Mesodermal cell (in vitro differentiated cells): ENCODE measurements at regions not wholly inside any gene's neighbourhood (a gene's known extent, or its start where the extent isn't known, plus 50 kb on each side); places are given as distances from the start of the nearest gene placed in this dataset.
"Not testable (repeated sequence)": the region's sequence is repeated elsewhere in the genome, so short reads cannot be mapped to it uniquely, and the experiment has no call there.

Experiments
- H3K27ac ChIP-seq: 2 replicates; pipeline ENCODE4 v1.7.0; 2013; ENCODE audit warnings: mild to moderate bottlenecking, low read depth, low read length, moderate library complexity; ENCODE audit not compliant: severe bottlenecking
- H3K36me3 ChIP-seq: 2 replicates; pipeline ENCODE4 v1.7.1; 2013; ENCODE audit warnings: mild to moderate bottlenecking, low read length, moderate library complexity; ENCODE audit not compliant: control insufficient read depth, insufficient read depth
- H3K4me1 ChIP-seq: one replicate; pipeline ENCODE4 v1.7.1; 2013; ENCODE audit warnings: mild to moderate bottlenecking, low read length; ENCODE audit not compliant: insufficient read depth, control insufficient read depth, poor library complexity, severe bottlenecking
- H3K4me3 ChIP-seq: 2 replicates; pipeline ENCODE4 v1.7.0; 2013; ENCODE audit warnings: low read length, control low read depth, mild to moderate bottlenecking; ENCODE audit not compliant: insufficient read depth, poor library complexity, severe bottlenecking; ENCODE audit errors: extremely low read depth
- H3K9me3 ChIP-seq: 2 replicates; pipeline ENCODE4 v1.7.1; 2013; ENCODE audit warnings: mild to moderate bottlenecking, low read length, moderate library complexity; ENCODE audit not compliant: control insufficient read depth
- WGBS, 2 experiments: methylation state at CpG; one replicate each; pipeline ENCODE4 v1.1.5; 2013; ENCODE audit warnings: missing lambda C conversion rate in 2 of 2; ENCODE audit not compliant: insufficient coverage in 2 of 2; 5-methylcytosine and 5-hydroxymethylcytosine counted together

DNA sequence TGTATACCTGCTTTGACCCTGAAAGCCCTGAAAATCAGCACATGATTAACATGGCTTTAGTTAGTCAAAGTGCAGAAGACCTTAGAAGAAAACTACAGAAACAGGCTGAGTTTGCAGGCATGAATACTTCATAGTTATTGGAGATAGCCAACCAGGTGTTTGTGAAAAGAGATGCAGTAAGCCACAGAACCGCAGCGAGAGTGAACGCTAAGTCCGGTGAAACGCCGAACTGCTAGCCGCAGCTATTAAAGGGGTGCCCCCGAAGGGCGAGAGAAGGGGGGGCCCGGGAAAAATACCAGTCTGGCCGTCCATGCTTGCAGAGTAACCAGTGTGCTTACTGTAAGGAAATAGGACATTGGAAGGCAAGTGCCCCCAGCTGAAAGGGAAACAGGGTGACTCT lies 784.0 kb upstream of the TMEM132C start:
- H3K27ac ChIP-seq = no peak overlapping the region
- WGBS, 2 experiments = 84 to 93% methylated on average over 10 to 11 of the region's 11 CpGs
- H3K9me3 ChIP-seq = no peaks in the 10 kb centered on the region
- no peak overlapping the region for H3K4me3 ChIP-seq
- no peaks in the 10 kb centered on the region for H3K36me3 ChIP-seq
- no peaks in the 10 kb centered on the region for H3K4me1 ChIP-seq

DNA sequence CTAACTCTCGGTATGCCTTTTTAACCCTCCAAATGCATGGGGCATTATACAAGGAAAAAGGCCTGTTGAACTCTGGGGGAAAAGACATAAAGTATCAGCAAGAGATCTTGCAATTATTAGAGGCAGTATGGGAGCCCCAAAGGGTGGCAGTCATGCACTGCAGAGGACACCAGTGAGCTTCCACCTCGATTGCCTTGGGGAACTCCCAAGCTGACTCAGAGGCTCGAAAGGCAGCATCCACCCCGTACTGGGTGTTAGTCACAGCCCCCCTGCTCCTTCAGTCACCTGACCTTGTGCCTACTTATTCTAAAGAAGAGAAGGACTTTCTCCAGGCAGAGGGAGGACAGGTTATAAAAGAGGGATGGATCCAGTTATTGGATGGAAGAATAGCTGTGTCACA lies 781.4 kb upstream of the TMEM132C start:
- no peaks in the 10 kb centered on the region for H3K4me1 ChIP-seq
- no peak overlapping the region for H3K4me3 ChIP-seq
- no peaks in the 10 kb centered on the region for H3K9me3 ChIP-seq
- WGBS, 2 experiments = 36 to 76% methylated on average over 2 to 3 of the region's 4 CpGs
- no peaks in the 10 kb centered on the region for H3K36me3 ChIP-seq
- no peak overlapping the region for H3K27ac ChIP-seq

DNA sequence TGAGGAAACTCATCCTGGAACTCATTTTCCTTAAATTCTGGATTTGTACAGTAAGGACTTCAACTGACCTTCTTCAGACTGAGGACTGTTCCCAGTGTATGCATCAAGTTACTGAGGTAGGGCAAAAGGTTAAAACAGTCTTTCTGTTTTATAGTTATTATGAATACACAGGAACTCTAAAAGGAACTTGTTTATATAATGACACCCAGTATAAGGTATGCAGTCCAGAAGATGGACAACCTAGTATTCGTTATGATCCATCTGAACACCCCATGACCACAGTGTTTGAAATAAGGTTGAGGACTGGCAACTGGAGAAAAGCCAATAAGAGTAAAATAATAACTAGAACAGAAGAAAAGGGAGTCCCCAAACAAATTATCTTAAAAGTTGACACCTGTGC lies 779.9 kb upstream of the TMEM132C start:
- Histone ChIP-seq H3K4me1 (peaks cover 3% of the 10 kb centered on the region), H3K4me3 (no peak overlapping the region), H3K36me3 (no peaks in the 10 kb centered on the region), H3K27ac (no peak overlapping the region), H3K9me3 (no peaks in the 10 kb centered on the region)
- 80% methylated on average over 1 of the region's 1 CpG; no CpG with 5 or more reads in 1 of the 2 experiments for WGBS, 2 experiments

DNA sequence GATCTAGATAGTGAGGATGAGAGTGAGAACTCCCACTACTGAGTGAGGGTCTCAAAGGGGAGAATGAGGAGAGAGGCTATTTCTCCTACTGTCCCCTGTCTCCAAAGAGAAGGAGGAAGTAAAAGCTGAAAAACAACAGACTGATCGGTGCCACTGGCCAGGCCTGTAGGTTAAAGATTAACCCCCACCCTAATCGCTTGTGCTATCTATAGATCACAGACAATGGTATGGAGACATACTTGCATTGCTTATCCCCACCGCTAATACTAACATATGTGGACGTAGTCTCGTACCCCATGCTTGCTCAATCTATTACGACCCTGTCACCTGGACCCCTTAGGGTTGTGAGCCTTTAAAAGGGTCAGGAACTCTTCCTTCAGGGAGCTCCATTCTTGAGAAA lies 777.9 kb upstream of the TMEM132C start:
- WGBS, 2 experiments = 89 to 100% methylated on average over 2 to 5 of the region's 6 CpGs
- no peak overlapping the region for H3K27ac ChIP-seq

DNA sequence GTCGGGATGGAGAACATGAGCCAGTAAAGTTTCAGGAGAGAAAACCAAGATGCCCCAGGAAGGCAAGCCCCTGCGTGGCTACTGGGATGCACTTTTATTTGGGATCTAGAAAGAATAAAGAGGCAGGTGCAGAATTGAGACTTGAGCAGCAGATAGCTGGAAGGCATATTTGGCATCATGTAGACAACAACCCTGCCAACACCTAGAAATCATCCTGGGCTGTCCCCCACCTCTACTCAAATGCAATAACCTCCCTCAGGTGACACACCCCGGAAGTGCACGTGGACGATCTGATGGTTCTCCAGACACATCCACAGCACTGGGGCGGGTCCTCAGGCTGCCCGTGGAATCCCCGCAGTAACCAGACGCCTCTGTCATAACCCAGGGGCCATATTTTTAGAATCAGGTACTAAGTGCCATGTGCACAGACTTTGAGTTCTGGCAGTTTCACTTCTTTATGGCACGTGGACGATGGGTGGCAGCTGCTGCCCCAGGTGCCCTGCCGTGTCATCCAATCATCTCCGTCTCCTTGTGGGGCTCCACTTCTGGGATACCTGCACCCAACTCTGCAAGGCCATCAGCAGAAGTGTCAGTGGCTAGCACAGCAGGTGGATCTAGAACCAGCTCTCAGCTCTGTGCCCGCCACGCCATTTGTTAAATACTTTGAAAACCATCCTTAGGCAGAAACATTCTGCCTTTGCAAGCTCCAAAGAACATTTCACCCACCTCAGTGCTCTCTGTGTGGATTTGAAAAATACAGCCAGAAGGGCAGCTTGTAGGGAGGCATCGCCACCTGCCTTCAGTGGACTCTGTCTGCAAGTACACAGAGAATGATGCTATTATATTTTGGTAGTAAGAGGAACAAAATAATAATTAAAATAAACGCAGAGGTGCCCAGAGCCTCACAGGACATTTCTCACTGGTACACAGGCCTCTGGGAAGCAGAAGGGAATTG lies 771.7 kb upstream of the TMEM132C start:
- no peak overlapping the region for H3K27ac ChIP-seq
- peaks cover 3% of the 10 kb centered on the region for H3K4me1 ChIP-seq
- no peak overlapping the region for H3K4me3 ChIP-seq
- no peaks in the 10 kb centered on the region for H3K9me3 ChIP-seq
- H3K36me3 ChIP-seq = no peaks in the 10 kb centered on the region
- WGBS, 2 experiments = 89 to 91% methylated on average over 16 to 17 of the region's 17 CpGs

More for the DNA sequence above, 777.9 kb upstream of the TMEM132C start:
- H3K9me3 ChIP-seq = no peaks in the 10 kb centered on the region
- H3K4me3 ChIP-seq = no peak overlapping the region
- no peaks in the 10 kb centered on the region for H3K36me3 ChIP-seq
- peaks cover 3% of the 10 kb centered on the region for H3K4me1 ChIP-seq

DNA sequence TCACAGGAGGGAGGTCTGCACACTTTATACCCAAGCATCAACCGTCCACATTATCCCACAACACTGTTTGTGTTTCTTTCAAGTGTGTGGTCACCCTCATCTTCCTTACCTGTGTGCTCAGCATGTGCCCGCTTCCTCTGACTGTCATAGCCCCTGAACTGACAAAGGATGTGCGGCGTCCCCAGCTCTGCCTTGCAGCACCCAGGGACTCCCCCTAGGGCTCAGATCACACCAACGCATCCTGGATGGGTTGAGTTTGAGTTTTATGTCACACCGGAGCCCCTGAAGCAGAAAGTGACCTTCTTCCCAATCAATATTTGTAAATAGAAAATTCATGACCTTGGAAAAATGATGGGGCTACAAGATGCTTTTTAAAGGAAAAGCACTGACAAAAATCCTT lies 770.7 kb upstream of the TMEM132C start:
- Histone ChIP-seq H3K4me1 (peaks cover under 1% of the 10 kb centered on the region), H3K36me3 (no peaks in the 10 kb centered on the region), H3K27ac (no peak overlapping the region), H3K9me3 (no peaks in the 10 kb centered on the region), H3K4me3 (no peak overlapping the region)
- WGBS, 2 experiments = 83% methylated on average over 1 of the region's 6 CpGs

DNA sequence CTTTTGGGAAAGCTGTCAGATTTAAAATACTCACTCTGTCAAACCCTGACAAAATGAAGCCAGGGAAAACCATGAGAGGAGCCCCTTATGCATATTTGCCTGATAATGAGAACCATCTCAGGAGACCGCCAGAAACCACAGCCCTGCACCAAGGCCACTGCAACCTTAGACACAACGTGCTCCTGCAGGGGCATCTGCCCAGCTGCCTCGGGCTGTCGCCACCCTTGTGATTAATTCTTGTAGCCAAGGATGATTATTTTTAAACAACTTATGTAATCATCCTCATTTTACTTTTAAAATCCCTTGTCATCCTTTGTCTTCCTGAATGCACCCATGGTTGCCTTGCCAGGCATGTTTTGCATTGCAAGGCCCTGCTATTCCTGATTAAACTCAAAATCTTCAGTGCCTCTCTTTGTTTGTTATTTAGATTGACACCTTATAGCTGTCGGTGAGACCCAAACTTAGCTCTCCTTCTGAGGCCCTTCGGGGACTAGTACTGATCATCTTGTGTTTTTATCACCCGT lies 766.4 kb upstream of the TMEM132C start:
- Histone ChIP-seq H3K4me3 (no peak overlapping the region), H3K27ac (no peak overlapping the region), H3K4me1 (no peaks in the 10 kb centered on the region), H3K36me3 (no peaks in the 10 kb centered on the region), H3K9me3 (no peaks in the 10 kb centered on the region)
- WGBS, 2 experiments = 81 to 88% methylated on average over 2 to 4 of the region's 7 CpGs

DNA sequence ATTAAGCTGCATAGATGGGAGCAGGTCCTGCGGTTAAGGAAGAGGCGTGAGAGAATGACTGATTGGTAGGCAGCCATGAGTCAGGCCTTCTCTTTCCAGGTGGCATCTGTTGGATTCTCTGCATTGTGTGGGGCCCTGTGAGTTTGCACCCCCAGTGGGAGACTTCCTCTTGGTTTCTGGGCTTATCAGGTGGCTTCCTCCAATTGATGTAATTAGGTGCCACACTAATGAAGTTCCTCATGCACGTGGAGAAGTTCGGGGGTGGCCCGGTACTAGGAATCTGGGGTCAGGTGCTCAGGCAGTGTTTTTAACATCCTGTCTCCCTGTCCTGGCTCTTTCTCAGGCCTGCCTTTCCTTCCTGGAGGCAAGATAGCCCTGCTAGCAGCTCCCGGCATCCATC lies 765.1 kb upstream of the TMEM132C start:
- no peaks in the 10 kb centered on the region for H3K36me3 ChIP-seq
- H3K4me1 ChIP-seq = no peaks in the 10 kb centered on the region
- no peaks in the 10 kb centered on the region for H3K9me3 ChIP-seq
- H3K27ac ChIP-seq = no peak overlapping the region
- 82 to 88% methylated on average over 6 of the region's 6 CpGs for WGBS, 2 experiments
- no peak overlapping the region for H3K4me3 ChIP-seq

DNA sequence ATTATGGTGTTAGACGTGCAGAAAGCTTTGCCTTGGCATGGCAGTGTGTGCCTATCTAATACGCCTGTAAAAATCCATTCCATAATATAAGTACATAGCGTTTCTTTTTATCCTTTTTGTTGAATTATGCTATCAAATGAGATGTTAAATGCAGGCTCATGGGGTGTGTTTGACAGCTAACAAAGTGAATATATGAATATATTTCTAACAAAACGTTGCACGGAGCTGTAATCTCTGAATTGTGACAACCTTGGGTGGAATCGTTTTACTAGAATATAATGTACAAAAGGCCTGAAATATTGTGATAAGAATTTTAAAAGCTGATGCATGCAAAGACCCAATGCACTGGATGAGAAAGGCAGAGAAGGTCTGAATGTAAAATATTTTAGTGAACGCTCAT lies 763.7 kb upstream of the TMEM132C start:
- Histone ChIP-seq H3K36me3 (no peaks in the 10 kb centered on the region), H3K4me3 (no peak overlapping the region), H3K9me3 (no peaks in the 10 kb centered on the region), H3K27ac (no peak overlapping the region), H3K4me1 (no peaks in the 10 kb centered on the region)
- 90 to 92% methylated on average over 3 to 5 of the region's 7 CpGs for WGBS, 2 experiments

DNA sequence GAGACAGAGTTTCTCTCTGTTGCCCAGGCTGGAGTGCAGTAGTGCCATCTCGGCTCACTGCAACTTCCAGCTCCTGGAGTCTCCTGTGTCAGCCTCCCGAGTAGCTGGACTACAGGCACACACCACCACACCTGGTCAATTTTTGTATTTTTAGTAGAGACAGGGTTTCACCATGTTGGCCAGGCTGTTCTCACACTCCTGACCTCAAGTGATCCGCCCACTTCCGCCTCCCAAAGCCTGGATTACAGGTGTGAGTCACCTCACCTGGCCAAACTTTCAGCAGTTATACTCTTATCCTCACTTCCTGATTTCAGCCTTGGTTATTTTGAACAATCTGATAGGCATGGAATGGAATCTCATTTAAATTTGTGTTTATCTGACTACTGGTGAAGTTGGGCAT lies 763.0 kb upstream of the TMEM132C start:
- not testable (repeated sequence) for H3K4me3 ChIP-seq, H3K27ac ChIP-seq, H3K4me1 ChIP-seq, H3K36me3 ChIP-seq, H3K9me3 ChIP-seq
- 100% methylated on average over 1 to 2 of the region's 4 CpGs for WGBS, 2 experiments

DNA sequence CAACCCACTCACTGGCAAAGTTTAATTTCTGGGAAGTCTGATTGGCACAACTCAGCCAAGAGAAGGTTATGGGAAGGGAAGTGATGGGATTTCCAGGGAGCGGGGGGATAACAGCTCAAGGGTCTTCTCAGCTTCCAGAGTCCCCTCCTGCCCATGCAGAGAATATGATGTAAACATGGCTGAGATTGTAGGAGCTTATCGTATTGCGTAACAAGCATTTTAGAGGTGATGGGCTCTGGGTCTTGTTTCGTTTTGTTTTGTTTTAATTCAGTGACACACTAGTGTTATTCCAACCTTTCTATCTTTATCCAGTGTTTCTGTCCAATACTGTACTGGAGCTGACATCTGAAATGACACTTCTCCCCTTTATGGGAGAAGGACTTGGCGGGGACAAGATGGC lies 762.1 kb upstream of the TMEM132C start:
- 69 to 81% methylated on average over 2 to 4 of the region's 5 CpGs for WGBS, 2 experiments
- Histone ChIP-seq H3K27ac (no peak overlapping the region), H3K4me3 (no peak overlapping the region), H3K36me3 (no peaks in the 10 kb centered on the region), H3K9me3 (no peaks in the 10 kb centered on the region), H3K4me1 (no peaks in the 10 kb centered on the region)
